ENCODE measurements at regions not wholly inside any gene's neighbourhood (a gene's known extent, or its start where the extent isn't known, plus 50 kb on each side); places are given as distances from the start of the nearest gene placed in this dataset.

DNA sequence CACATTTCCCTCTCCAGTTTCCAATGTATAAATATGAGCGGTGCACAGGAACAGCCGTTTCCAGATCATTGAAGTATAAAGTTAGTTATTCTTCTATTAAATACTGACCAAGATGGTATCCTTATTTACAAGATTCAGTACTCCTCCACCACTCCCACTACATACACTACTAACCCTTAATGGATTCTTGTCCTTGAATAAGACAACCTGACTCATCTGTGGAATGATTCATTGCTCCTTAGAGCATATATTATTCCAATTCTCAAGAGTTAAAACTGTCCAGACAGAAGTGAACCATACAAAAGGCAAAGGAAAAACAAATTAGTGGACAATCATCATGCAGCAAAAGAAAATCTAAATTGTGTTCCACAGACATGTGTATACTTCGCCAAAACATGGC, 373.3 kb downstream of the IDS start:
- TF ChIP-seq, protein P1, sequence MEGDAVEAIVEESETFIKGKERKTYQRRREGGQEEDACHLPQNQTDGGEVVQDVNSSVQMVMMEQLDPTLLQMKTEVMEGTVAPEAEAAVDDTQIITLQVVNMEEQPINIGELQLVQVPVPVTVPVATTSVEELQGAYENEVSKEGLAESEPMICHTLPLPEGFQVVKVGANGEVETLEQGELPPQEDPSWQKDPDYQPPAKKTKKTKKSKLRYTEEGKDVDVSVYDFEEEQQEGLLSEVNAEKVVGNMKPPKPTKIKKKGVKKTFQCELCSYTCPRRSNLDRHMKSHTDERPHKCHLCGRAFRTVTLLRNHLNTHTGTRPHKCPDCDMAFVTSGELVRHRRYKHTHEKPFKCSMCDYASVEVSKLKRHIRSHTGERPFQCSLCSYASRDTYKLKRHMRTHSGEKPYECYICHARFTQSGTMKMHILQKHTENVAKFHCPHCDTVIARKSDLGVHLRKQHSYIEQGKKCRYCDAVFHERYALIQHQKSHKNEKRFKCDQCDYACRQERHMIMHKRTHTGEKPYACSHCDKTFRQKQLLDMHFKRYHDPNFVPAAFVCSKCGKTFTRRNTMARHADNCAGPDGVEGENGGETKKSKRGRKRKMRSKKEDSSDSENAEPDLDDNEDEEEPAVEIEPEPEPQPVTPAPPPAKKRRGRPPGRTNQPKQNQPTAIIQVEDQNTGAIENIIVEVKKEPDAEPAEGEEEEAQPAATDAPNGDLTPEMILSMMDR (IDR thresholded peaks at IDR 0.05): no peak
- TF ChIP-seq POLR2A (IDR thresholded peaks at IDR 0.05): no peak
